DOHH2 (cell line): ENCODE measurements at regions not wholly inside any gene's neighbourhood (a gene's known extent, or its start where the extent isn't known, plus 50 kb on each side); places are given as distances from the start of the nearest gene placed in this dataset.

Experiments used
- CTCF ChIP-seq: fragments of 200-600 bp; sonication (generic); IDR thresholded peaks from one replicate; pipeline ENCODE4 v1.5.1; 2014; ENCODE audit warnings: antibody characterized with exemption, mild to moderate bottlenecking, low read depth, low read length; ENCODE audit not compliant: poor library complexity, severe bottlenecking
- EZH2phosphoT487 ChIP-seq: fragments of 200-600 bp; sonication (generic); IDR thresholded peaks from 2 replicates; pipeline ENCODE4 v1.6.1; 2017; ENCODE audit warnings: borderline replicate concordance, mild to moderate bottlenecking, antibody characterized with exemption, low read length, moderate library complexity, mixed read lengths

- no peak for TF ChIP-seq CTCF
- no peak for TF ChIP-seq EZH2phosphoT487
Observed at GRCh38 chr5:135709208-135709575, 125.3 kb upstream of the SLC25A48 start.
